Right forelimb (tissue), 1 donor: ENCODE measurements at regions not wholly inside any gene's neighbourhood (a gene's known extent, or its start where the extent isn't known, plus 50 kb on each side); places are given as distances from the start of the nearest gene placed in this dataset.
"Not testable (repeated sequence)": the region's sequence is repeated elsewhere in the genome, so short reads cannot be mapped to it uniquely, and the experiment has no call there.

Source experiments
- DNase-seq: peaks from one replicate; pipeline ENCODE4 v3.0.0-alpha.2; 2018

DNA sequence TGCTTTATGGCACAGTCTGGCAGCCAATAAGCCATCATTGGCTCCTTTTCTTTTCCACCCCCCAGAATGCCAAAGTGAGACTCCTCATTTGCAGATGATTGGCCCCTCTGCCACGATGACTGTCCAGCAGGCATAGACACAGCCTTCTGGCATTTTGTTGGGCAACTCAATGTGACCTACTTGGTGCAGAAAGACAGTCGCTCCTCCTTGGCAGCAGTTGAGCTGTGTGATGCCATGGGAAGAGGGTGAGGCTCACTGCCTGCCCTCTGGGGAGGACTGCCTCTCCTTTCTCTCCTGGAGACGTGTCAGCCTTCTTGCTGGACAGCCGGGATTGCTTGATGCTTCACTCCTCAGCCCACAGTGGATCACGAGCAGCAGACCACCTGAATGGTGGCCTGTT lies 264.9 kb downstream of the C12orf75 start:
- no peak for DNase-seq

GRCh38 chr12:105596731-105597130 lies 266.2 kb downstream of the C12orf75 start:
- DNase-seq, result no peak

DNA sequence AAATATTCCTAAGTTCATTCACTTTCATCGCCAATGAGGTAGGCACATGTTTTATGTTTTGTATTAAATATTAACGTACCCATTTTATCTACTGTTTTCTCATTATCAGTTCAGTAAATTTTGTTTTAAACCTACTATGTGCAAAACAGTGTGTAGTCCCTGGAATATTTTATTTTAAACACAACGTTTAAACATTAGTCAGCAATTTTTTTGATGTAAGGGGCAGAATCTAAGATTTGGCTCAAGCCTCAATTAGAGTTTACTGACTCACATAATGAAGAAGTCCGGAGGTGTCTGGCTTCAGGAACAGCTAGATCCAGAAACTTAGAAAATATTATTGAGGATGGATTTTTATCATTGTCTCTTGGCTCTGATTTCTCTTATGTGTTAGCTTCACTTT lies 267.5 kb downstream of the C12orf75 start:
- DNase-seq, result no peak

DNA sequence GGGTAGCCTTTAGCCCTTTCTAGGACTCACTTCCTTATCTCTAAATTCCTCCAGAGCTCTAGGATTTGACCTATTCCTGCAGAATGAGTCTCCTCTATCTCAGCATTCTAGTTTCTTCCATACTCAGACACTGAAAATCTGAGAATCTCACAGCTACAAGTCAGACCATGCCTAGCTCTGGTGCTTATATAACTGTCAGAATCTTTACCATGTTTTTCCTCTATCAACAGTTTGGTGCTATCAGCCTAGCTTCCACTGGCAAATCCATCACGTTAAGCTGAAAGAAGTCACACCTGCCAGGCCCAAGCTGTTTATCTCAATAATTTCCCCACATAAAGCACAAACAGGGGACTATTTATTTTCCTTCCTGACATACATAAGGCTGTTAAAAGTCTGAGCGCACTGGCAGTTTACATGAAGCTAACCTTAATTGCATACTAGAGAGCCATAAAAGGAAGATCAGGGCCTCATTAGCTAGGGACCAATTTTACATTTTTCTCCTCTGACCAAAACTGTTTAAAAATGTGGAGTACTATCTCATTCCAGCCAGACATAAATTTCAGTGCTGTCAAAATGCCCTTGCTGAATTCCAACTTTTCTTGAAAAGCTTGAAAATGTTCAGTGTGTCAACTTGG lies 270.5 kb downstream of the C12orf75 start:
- DNase-seq, result no peak

GRCh38 chr12:105602312-105602711 lies 271.8 kb downstream of the C12orf75 start:
- DNase-seq, result not testable (repeated sequence)

DNA sequence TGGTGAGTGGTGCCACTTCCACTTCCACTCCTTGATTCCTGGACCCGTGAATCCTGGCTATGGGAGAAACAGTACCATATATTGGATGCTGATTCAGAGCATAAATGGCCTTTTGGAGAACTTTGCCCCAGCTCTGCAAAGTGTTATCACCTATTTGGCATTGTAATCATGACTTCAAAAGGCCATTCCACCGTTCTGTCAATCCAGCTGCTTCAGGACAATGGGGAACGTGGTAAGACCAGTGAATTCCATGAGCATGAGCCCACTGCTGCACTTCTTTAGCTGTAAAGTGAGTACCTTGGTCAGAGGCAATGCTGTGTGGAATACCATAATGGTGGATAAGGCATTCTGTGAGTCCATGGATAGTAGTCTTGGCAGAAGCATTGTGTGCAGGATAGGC lies 273.8 kb downstream of the C12orf75 start:
- not testable (repeated sequence) for DNase-seq

- DNase-seq, result not testable (repeated sequence)
These were observed 276.1 kb downstream of the C12orf75 start for GRCh38 chr12:105606613-105607012.

GRCh38 chr12:105609001-105609400 lies 278.5 kb downstream of the C12orf75 start:
- not testable (repeated sequence) for DNase-seq

DNA sequence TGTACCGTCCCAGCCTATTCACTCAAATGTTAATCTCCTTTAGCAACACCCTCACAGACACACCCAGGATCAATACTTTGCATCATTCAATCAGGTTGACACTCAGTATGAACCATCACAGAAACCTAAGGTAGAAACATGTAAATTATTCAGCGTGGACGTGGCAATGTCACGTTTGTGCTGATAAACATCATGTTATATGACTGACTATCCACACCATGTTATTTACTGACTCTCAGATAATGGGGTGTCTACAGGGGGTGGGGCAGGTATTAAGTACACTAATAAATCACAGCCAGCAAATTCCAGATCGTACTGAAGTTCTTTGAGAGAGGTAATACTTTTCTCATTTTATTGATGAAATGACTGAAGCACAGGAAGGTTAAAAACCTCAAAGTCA lies 280.0 kb downstream of the C12orf75 start:
- DNase-seq, result no peak

GRCh38 chr12:105611340-105611739 lies 280.8 kb downstream of the C12orf75 start:
- no peak for DNase-seq

DNA sequence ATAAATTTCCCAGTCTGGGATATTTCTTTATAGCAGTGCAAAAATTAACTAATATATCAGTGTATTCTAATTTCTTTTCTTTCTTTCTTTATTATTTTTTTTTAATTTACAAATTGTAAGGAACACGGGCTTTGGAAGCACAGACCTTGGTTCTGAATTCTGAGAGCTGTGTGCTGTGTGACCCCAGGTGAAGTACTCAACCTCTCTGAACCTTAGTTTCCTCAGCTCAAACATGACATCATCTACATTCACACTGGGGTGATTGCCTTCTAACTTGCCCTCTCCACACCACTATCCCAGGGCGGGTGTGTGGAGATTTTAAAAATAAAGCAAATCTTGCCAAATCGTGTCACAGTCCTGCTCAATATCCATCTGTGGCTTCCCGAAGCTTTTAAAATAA lies 282.8 kb downstream of the C12orf75 start:
- no peak for DNase-seq

- no peak for DNase-seq
These were observed 283.4 kb downstream of the C12orf75 start for GRCh38 chr12:105613887-105614286.

GRCh38 chr12:105616971-105617540 lies 286.6 kb downstream of the C12orf75 start:
- DNase-seq, result no peak

DNA sequence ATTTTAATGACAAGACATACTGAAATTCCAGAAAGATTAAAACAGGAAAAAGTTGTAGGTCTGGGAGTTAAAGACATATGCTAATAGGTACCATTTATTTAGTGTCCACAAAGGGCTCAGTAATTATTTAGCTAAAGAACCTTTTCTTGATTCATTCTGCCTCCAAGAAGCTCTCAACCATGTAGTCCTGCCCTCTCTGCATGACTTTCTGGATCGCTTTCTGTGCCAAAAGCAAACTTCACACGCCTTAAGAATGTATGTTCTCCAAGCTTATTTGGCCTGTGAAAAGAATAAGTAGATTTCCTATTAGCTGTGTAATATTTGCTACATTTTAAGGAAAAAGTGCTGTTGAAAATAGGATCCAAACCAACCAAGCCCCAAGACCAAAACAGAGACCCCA lies 291.7 kb downstream of the C12orf75 start:
- no peak for DNase-seq

- no peak for DNase-seq
These were observed 292.6 kb downstream of the C12orf75 start for GRCh38 chr12:105622846-105623736.

- DNase-seq, result no peak
These were observed 296.2 kb downstream of the C12orf75 start for GRCh38 chr12:105626653-105627052.

- DNase-seq, result no peak
These were observed 307.0 kb downstream of the C12orf75 start for GRCh38 chr12:105637470-105637869.

GRCh38 chr12:105640761-105641160 lies 310.3 kb downstream of the C12orf75 start:
- DNase-seq, result no peak

DNA sequence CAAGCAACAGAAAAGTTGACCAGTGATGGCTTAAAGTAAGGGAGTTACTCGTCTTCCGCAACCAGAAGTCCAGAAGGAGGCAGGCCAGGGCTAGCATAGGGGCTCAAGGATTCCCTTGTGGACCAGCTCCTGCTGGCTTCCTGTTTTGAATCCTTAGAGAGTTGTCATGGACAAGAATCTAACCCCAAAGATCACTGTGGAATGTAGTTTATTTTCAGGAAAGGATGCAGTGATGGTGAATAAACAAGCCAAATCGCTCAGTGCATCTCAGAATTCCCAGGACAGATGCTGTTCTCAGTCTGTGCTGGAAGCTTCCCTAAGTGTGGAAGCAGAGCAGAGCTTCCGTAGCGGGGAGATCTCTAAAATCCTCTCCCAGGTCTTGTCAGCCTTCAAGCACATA lies 311.3 kb downstream of the C12orf75 start:
- DNase-seq, result no peak

DNA sequence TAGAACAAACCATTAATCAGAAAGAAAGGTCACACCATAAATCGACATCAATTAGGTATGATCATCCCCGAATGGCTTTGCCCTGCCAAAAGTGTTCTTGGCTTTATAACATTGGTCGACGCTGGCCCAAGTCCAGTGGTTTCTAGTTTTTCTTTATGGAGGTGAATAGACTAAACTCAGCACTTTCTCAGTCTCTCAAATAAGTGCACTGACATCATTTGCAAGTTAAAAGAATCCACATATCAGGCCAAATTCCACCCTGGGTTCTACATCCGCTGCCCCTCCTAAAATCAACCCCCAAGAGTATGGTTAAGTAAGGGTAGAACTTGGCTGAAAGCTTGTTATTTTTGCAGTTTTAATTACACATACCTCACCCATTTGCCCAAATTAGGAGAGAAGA lies 314.3 kb downstream of the C12orf75 start:
- no peak for DNase-seq

DNA sequence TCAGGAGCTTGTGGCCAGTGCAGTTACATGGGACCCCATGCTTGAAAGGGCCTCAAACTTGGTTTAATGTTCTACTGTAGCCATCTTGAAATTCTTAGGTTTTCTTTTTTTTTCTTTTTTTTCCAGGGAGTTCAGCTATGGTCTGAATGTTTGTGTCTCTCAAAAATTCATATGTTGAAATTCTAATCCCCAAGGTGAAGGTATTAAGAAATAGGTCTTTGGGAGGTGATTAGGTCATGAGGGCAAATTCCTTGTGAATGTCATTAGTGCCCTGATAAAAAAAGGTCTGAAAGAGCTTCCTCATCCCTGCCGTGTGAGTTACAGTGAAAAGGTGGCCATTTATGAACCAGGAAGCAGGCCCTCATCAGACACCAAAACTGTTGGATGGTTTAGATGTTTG lies 324.1 kb downstream of the C12orf75 start:
- DNase-seq, result no peak

- no peak for DNase-seq
These were observed 327.9 kb downstream of the C12orf75 start for GRCh38 chr12:105658389-105658788.

DNA sequence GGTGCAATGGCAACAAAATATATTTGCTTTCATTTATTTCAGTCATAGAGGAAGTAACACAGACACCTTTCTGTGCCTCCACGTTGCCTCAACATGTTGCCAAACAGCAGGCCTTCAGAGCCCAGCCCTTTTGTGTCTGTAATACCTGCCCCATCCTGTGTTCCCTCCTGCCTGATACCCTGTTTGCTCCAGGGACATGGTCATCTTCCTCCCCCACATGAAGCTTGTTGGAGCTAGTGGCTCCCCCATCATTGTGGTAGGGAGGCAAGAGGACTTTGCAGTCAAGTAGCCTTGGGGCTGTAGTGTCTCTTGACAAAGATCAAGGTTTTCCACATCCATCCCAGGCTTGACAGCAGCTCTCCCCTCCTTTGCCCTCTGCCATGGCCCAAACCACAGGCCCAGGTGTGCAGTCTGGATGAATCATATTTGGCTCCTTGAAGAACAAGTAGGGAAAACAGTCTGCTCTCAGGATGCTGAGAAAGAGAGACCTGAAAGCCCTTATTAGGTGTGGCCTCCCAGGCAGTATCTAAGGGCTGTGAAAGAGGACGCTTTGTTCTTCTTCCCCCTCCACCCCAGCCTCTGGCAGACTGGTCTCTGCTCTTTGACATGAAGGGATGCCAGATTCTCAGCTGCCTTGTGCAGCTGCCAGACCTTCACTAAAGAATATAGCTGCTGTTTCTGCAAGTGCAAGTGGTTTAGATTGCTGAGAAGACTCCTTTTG lies 329.0 kb downstream of the C12orf75 start:
- DNase-seq, result peak; percentile 66
